ENCODE measurements at regions not wholly inside any gene's neighbourhood (a gene's known extent, or its start where the extent isn't known, plus 50 kb on each side); places are given as distances from the start of the nearest gene placed in this dataset.

- TF ChIP-seq, protein P1, sequence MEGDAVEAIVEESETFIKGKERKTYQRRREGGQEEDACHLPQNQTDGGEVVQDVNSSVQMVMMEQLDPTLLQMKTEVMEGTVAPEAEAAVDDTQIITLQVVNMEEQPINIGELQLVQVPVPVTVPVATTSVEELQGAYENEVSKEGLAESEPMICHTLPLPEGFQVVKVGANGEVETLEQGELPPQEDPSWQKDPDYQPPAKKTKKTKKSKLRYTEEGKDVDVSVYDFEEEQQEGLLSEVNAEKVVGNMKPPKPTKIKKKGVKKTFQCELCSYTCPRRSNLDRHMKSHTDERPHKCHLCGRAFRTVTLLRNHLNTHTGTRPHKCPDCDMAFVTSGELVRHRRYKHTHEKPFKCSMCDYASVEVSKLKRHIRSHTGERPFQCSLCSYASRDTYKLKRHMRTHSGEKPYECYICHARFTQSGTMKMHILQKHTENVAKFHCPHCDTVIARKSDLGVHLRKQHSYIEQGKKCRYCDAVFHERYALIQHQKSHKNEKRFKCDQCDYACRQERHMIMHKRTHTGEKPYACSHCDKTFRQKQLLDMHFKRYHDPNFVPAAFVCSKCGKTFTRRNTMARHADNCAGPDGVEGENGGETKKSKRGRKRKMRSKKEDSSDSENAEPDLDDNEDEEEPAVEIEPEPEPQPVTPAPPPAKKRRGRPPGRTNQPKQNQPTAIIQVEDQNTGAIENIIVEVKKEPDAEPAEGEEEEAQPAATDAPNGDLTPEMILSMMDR (IDR thresholded peaks at IDR 0.05): no peak
- TF ChIP-seq RAD21 (IDR thresholded peaks at IDR 0.05; ENCODE audit: low read length): no peak
- no peak for TF ChIP-seq YY1 (IDR thresholded peaks at IDR 0.05; ENCODE audit: low read depth)
- no peak for TF ChIP-seq RCOR1 (IDR thresholded peaks at IDR 0.05; ENCODE audit: low read length)
- TF ChIP-seq POLR2AphosphoS5 (IDR thresholded peaks at IDR 0.05; ENCODE audit: low read depth, low read length): no peak
- TF ChIP-seq, protein P2, sequence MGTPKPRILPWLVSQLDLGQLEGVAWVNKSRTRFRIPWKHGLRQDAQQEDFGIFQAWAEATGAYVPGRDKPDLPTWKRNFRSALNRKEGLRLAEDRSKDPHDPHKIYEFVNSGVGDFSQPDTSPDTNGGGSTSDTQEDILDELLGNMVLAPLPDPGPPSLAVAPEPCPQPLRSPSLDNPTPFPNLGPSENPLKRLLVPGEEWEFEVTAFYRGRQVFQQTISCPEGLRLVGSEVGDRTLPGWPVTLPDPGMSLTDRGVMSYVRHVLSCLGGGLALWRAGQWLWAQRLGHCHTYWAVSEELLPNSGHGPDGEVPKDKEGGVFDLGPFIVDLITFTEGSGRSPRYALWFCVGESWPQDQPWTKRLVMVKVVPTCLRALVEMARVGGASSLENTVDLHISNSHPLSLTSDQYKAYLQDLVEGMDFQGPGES (IDR thresholded peaks at IDR 0.05; ENCODE audit: low read depth, low read length): no peak
- no peak for TF ChIP-seq TAF1 (IDR thresholded peaks at IDR 0.05; ENCODE audit: borderline replicate concordance, low read depth, low read length)
- TF ChIP-seq SIN3A (IDR thresholded peaks at IDR 0.05; ENCODE audit: borderline replicate concordance, low read depth, low read length): no peak
- TF ChIP-seq SMC3 (IDR thresholded peaks at IDR 0.05; ENCODE audit: low read depth, low read length): no peak
Measured at GRCh38 chr3:127475975-127476705, 114.4 kb downstream of the TPRA1 start.

All from SK-N-SH (cell line).